HL-60 (cell line): ENCODE measurements at regions not wholly inside any gene's neighbourhood (a gene's known extent, or its start where the extent isn't known, plus 50 kb on each side); places are given as distances from the start of the nearest gene placed in this dataset.

ENCODE experiments used
- DNase-seq, 2 experiments: peaks; one replicate each; pipeline ENCODE4 v3.0.0-alpha.2; 2010 to 2020; ENCODE audit warnings: low read depth in 1 of 2, low spot score in 1 of 2
- H3K27ac ChIP-seq: fragments of 250-450 bp; sonication (Bioruptor Pico); replicated peaks from 2 replicates; pipeline ENCODE4 v1.5.1; 2020; ENCODE audit warnings: mild to moderate bottlenecking, moderate library complexity
- H3K27me3 ChIP-seq: fragments of 250-450 bp; sonication (Bioruptor Pico); 2 replicates; pipeline ENCODE4 v1.5.1; 2021; ENCODE audit warnings: mild to moderate bottlenecking, moderate library complexity; ENCODE audit not compliant: insufficient read depth, poor library complexity, severe bottlenecking
- H3K4me3 ChIP-seq: replicated peaks from 2 replicates; pipeline ENCODE4 v1.5.1; 2011; ENCODE audit warnings: mild to moderate bottlenecking, control low read depth, low read length; ENCODE audit not compliant: insufficient read depth
- GABPA ChIP-seq: IDR thresholded peaks from 2 replicates; pipeline ENCODE4 v1.6.1; 2012; ENCODE audit warnings: low read depth
- POLR2AphosphoS5 ChIP-seq: IDR thresholded peaks from 2 replicates; pipeline ENCODE4 v1.6.1; 2012; ENCODE audit warnings: low read depth
- SPI1 ChIP-seq: IDR thresholded peaks from 2 replicates; pipeline ENCODE4 v1.6.1; 2012; ENCODE audit warnings: low read depth, mild to moderate bottlenecking, borderline replicate concordance
- TF ChIP-seq, protein P1 (sequence below): IDR thresholded peaks from one replicate; pipeline ENCODE4 v1.5.1; 2011; ENCODE audit warnings: low read length, control low read depth, inconsistent platforms; ENCODE audit not compliant: insufficient read depth
- TF ChIP-seq, protein P2 (sequence below): IDR thresholded peaks from 2 replicates; pipeline ENCODE4 v1.6.1; 2012; ENCODE audit warnings: low read depth; ENCODE audit not compliant: insufficient replicate concordance

DNA sequence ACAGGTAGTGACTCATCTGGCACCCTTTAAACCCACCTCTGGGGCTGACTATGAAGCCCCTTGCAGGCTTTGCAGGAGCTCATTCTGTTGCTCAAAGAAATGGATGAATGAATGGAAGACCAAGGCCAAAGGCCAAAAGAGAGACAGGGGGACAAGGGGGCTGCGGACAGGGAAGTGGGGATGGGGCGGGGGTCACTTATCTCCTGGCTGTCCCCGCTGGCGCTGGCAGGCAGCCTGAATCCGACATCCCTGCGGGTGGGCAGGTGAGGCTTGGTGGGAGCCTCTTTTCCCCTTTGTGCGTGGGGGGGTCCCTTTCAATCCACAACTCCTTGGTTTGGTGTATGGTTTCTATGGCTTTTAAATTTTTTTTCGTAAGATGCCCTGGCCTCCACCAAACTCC, 239.6 kb upstream of the C1orf174 start:
- TF ChIP-seq, protein P1, sequence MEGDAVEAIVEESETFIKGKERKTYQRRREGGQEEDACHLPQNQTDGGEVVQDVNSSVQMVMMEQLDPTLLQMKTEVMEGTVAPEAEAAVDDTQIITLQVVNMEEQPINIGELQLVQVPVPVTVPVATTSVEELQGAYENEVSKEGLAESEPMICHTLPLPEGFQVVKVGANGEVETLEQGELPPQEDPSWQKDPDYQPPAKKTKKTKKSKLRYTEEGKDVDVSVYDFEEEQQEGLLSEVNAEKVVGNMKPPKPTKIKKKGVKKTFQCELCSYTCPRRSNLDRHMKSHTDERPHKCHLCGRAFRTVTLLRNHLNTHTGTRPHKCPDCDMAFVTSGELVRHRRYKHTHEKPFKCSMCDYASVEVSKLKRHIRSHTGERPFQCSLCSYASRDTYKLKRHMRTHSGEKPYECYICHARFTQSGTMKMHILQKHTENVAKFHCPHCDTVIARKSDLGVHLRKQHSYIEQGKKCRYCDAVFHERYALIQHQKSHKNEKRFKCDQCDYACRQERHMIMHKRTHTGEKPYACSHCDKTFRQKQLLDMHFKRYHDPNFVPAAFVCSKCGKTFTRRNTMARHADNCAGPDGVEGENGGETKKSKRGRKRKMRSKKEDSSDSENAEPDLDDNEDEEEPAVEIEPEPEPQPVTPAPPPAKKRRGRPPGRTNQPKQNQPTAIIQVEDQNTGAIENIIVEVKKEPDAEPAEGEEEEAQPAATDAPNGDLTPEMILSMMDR = no peak
- TF ChIP-seq POLR2AphosphoS5 (no peak), GABPA (no peak), SPI1 (no peak)
- TF ChIP-seq, protein P2, sequence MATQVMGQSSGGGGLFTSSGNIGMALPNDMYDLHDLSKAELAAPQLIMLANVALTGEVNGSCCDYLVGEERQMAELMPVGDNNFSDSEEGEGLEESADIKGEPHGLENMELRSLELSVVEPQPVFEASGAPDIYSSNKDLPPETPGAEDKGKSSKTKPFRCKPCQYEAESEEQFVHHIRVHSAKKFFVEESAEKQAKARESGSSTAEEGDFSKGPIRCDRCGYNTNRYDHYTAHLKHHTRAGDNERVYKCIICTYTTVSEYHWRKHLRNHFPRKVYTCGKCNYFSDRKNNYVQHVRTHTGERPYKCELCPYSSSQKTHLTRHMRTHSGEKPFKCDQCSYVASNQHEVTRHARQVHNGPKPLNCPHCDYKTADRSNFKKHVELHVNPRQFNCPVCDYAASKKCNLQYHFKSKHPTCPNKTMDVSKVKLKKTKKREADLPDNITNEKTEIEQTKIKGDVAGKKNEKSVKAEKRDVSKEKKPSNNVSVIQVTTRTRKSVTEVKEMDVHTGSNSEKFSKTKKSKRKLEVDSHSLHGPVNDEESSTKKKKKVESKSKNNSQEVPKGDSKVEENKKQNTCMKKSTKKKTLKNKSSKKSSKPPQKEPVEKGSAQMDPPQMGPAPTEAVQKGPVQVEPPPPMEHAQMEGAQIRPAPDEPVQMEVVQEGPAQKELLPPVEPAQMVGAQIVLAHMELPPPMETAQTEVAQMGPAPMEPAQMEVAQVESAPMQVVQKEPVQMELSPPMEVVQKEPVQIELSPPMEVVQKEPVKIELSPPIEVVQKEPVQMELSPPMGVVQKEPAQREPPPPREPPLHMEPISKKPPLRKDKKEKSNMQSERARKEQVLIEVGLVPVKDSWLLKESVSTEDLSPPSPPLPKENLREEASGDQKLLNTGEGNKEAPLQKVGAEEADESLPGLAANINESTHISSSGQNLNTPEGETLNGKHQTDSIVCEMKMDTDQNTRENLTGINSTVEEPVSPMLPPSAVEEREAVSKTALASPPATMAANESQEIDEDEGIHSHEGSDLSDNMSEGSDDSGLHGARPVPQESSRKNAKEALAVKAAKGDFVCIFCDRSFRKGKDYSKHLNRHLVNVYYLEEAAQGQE = no peak
- H3K27me3 ChIP-seq = no peaks in the 10 kb centered on the region
- no peak for DNase-seq
- no peak overlapping the region for H3K27ac ChIP-seq
- H3K4me3 ChIP-seq = no peak overlapping the region

DNA sequence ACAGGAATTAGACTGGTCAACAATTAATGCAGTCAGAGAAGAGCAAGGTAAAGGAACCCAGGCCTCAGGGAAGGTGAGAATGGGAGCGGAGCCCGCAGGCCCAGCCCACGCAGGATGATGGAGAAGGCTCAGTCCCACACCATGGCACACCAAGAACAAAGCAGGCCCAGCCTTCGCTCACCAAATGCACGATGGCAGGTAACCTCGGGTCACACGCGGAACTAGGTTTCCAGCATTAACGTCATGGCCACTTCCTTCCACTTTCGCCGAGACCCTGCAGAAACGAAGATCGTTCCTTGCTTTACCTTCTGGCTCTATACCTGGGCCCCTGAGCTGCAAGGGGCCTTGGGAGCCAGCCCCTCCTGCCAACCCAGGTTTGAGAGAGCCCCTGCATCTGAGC, 240.2 kb upstream of the C1orf174 start:
- H3K27me3 ChIP-seq = no peaks in the 10 kb centered on the region
- TF ChIP-seq, protein P2 = no peak
- TF ChIP-seq, protein P1 = no peak
- no peak for TF ChIP-seq POLR2AphosphoS5
- no peak overlapping the region for H3K4me3 ChIP-seq
- DNase-seq = no peak
- H3K27ac ChIP-seq = no peak overlapping the region

DNA sequence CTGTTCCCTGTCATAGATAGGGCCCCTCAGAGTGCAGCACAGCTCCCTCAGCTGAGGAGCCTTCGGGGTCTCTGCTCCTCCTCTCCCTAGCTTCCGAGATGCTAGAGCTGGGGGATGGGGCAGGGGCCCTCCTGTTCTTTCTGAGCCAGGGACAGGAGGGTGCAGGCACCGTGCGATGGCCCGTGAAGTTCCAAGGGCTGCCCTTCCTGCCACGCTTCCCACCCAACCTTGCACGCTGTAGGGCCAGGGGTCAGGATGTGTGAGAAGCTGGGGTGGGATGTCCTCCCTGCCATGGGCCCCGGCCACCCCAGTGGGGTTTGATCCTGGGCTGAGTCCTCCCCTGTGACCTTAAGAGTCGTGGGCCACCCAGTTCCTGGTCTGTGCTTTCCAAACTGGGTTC, 240.7 kb upstream of the C1orf174 start:
- Histone ChIP-seq H3K4me3 (no peak overlapping the region), H3K27ac (no peak overlapping the region), H3K27me3 (no peaks in the 10 kb centered on the region)
- DNase-seq = no peak
- TF ChIP-seq, protein P2 = no peak
- TF ChIP-seq SPI1 = no peak
- TF ChIP-seq POLR2AphosphoS5 = no peak
- no peak for TF ChIP-seq GABPA
- TF ChIP-seq, protein P1 = no peak
